ENCODE measurements at regions not wholly inside any gene's neighbourhood (a gene's known extent, or its start where the extent isn't known, plus 50 kb on each side); places are given as distances from the start of the nearest gene placed in this dataset.

DNA sequence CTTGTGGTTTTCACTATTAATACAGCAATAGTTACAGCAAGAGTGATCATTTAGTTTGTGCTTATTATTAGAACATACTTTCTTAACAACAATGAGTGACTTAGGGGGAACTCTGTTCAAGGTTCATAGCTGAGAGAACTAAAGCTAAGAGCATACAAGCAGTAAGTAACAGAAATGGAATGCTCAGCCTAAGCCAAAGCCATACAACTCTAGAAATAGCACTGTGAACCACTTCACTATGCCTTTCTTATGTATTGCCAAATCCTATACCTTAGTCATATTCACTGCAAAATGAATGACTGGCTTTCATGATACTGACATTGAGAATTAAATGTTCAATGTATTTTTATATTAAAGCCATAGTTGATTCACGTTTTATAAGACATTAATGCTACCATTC is 599.7 kb upstream of the SLITRK1 start:
- DNase-seq, result no peak
- H3K36me3 ChIP-seq, result no peaks in the 10 kb centered on the region
- WGBS, 3 donors, result 68 to 84% (median 82%) methylated on average over 1 of the region's 1 CpG

DNA sequence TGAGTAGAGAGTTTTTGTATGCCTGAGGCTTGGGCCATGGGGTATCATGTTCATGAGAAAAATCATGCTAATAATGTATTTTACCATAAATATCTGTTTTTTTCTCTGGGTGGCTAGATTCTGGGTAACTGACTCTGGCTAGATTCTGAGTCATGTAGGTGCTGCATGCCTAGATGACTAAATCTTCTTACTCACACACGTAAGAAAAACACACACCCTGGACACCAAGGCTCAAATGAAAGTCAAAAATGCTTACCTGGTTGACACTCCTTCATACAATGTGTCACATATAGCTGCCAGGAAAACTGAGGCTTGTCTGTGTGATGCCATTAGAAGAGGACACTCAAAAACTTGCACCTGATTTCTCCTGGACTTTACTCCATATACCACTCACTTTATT is 597.4 kb upstream of the SLITRK1 start:
- Histone ChIP-seq H3K36me3 (no peaks in the 10 kb centered on the region), H3K9me3 (no peaks in the 10 kb centered on the region), H3K4me1 (ENCODE audit: insufficient read depth) (no peaks in the 10 kb centered on the region), H3K27ac (no peak overlapping the region), H3K4me3 (no peak overlapping the region), H3K27me3 (no peaks in the 10 kb centered on the region)
- DNase-seq, result no peak
- intact Hi-C loops (cut with DNase I), result no loop called here
- TF ChIP-seq, protein P1, sequence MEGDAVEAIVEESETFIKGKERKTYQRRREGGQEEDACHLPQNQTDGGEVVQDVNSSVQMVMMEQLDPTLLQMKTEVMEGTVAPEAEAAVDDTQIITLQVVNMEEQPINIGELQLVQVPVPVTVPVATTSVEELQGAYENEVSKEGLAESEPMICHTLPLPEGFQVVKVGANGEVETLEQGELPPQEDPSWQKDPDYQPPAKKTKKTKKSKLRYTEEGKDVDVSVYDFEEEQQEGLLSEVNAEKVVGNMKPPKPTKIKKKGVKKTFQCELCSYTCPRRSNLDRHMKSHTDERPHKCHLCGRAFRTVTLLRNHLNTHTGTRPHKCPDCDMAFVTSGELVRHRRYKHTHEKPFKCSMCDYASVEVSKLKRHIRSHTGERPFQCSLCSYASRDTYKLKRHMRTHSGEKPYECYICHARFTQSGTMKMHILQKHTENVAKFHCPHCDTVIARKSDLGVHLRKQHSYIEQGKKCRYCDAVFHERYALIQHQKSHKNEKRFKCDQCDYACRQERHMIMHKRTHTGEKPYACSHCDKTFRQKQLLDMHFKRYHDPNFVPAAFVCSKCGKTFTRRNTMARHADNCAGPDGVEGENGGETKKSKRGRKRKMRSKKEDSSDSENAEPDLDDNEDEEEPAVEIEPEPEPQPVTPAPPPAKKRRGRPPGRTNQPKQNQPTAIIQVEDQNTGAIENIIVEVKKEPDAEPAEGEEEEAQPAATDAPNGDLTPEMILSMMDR (IDR thresholded peaks at IDR 0.05), result no peak
- TF ChIP-seq POLR2A (IDR thresholded peaks at IDR 0.05) (no peak), EP300 (IDR thresholded peaks at IDR 0.05) (no peak)
- 70 to 95% (median 82%) methylated on average over 1 of the region's 1 CpG for WGBS, 3 donors

More for the DNA sequence above, 599.7 kb upstream of the SLITRK1 start:
- no peaks in the 10 kb centered on the region for H3K27me3 ChIP-seq
- no peak overlapping the region for H3K27ac ChIP-seq
- H3K4me1 ChIP-seq (ENCODE audit: insufficient read depth), result no peaks in the 10 kb centered on the region
- TF ChIP-seq EP300 (IDR thresholded peaks at IDR 0.05), result no peak
- TF ChIP-seq POLR2A (IDR thresholded peaks at IDR 0.05), result no peak
- TF ChIP-seq, protein P1 (IDR thresholded peaks at IDR 0.05), result no peak
- H3K9me3 ChIP-seq, result no peaks in the 10 kb centered on the region
- intact Hi-C loops (cut with DNase I), result no loop called here
- H3K4me3 ChIP-seq, result no peak overlapping the region

DNA sequence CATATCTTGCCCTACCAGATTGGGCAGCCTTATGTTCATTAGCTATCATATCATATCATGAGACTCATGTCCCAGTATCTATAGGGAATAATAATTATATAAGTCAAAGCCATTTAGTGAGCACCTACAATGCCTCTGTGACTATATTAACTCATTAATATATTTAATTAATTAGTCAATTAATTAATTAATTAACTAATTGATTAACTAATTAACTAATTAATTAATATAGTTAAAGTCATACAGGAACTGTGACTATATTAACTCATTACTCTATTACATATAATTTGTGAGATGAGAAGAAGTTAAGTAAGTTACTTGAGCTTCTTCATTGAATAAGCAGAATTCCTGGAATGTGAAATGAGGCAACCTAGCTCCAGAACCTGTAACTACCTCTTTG is 588.3 kb upstream of the SLITRK1 start:
- H3K36me3 ChIP-seq, result no peaks in the 10 kb centered on the region
- no peak for DNase-seq
- H3K4me3 ChIP-seq, result no peak overlapping the region
- H3K4me1 ChIP-seq (ENCODE audit: insufficient read depth), result no peaks in the 10 kb centered on the region
- no peak overlapping the region for H3K27ac ChIP-seq
- H3K9me3 ChIP-seq, result no peaks in the 10 kb centered on the region
- intact Hi-C loops (cut with DNase I), result no loop called here
- no peaks in the 10 kb centered on the region for H3K27me3 ChIP-seq
- no peak for TF ChIP-seq EP300 (IDR thresholded peaks at IDR 0.05)
- no peak for TF ChIP-seq POLR2A (IDR thresholded peaks at IDR 0.05)
- TF ChIP-seq, protein P1 (IDR thresholded peaks at IDR 0.05), result no peak

DNA sequence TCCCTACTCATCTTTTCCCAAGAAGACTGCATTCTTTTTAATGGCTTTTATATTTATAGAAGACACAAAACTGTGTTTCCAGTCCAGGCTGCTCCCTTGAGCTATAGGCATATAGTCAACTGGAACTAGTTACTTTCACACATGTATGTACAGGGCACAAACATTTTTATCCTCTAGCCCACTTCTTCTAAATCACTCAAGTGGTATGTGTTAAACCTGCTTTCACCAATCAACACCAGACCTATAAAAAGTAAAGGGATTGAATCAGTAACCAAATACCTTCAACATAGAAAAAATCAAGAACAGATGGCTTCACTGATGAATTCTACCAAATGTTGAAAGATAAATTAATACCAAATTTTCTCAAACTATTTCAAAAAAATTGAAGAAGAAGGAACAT is 584.2 kb upstream of the SLITRK1 start:
- H3K9me3 ChIP-seq, result no peaks in the 10 kb centered on the region
- H3K36me3 ChIP-seq, result no peaks in the 10 kb centered on the region
- TF ChIP-seq EP300 (IDR thresholded peaks at IDR 0.05), result no peak
- no peak for TF ChIP-seq POLR2A (IDR thresholded peaks at IDR 0.05)
- TF ChIP-seq, protein P1 (IDR thresholded peaks at IDR 0.05), result no peak
- H3K27me3 ChIP-seq, result no peaks in the 10 kb centered on the region
- DNase-seq, result no peak
- H3K4me3 ChIP-seq, result no peak overlapping the region
- no peak overlapping the region for H3K27ac ChIP-seq
- intact Hi-C loops (cut with DNase I), result no loop called here
- no peaks in the 10 kb centered on the region for H3K4me1 ChIP-seq (ENCODE audit: insufficient read depth)

DNA sequence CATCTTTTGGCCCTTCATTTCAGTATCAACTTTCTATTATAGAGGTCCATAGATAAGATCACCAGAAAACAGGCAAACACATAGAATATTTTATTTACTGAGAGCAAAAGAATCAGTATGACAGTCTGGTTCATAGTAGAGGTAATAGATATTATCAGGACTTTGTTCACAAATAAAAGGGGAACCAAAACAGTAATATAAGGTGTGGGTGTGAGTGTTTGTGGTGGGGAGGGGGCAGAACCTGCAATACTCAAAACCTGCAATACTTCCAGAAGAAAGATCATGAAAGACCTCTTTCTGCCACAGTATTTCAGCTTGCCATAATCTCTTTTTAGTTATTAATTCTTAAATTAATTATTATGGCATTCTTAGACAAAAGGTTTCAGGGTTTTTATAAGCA is 578.7 kb upstream of the SLITRK1 start:
- Histone ChIP-seq H3K27me3 (no peaks in the 10 kb centered on the region), H3K36me3 (no peaks in the 10 kb centered on the region), H3K4me3 (no peak overlapping the region), H3K27ac (no peak overlapping the region), H3K4me1 (ENCODE audit: insufficient read depth) (no peaks in the 10 kb centered on the region), H3K9me3 (no peaks in the 10 kb centered on the region)
- no peak for DNase-seq
- intact Hi-C loops (cut with DNase I), result no loop called here
- TF ChIP-seq, protein P1 (IDR thresholded peaks at IDR 0.05), result no peak
- TF ChIP-seq POLR2A (IDR thresholded peaks at IDR 0.05) (no peak), EP300 (IDR thresholded peaks at IDR 0.05) (no peak)
